H1 (cell line): ENCODE measurements at regions not wholly inside any gene's neighbourhood (a gene's known extent, or its start where the extent isn't known, plus 50 kb on each side); places are given as distances from the start of the nearest gene placed in this dataset.

Source experiments
- POLR2A ChIP-seq, 2 experiments: IDR thresholded peaks; 1 replicate in 1 of 2; 2 replicates in 1 of 2; pipeline ENCODE4 v1.6.1; 2011; ENCODE audit warnings: low read depth in 2 of 2, low read length in 2 of 2, mild to moderate bottlenecking in 2 of 2; ENCODE audit errors: control extremely low read depth in 1 of 2
- TF ChIP-seq, protein P1 (sequence below), 3 experiments: IDR thresholded peaks; 1 replicate in 2 of 3; 2 replicates in 1 of 3; pipeline versions ENCODE4 v1.5.1 to v1.6.1; 2011; ENCODE audit warnings: low read length in 3 of 3, mild to moderate bottlenecking in 3 of 3, inconsistent platforms in 2 of 3, low read depth in 1 of 3, moderate library complexity in 1 of 3; ENCODE audit not compliant: insufficient read depth in 1 of 3; ENCODE audit errors: control extremely low read depth in 1 of 3

- TF ChIP-seq, protein P1, sequence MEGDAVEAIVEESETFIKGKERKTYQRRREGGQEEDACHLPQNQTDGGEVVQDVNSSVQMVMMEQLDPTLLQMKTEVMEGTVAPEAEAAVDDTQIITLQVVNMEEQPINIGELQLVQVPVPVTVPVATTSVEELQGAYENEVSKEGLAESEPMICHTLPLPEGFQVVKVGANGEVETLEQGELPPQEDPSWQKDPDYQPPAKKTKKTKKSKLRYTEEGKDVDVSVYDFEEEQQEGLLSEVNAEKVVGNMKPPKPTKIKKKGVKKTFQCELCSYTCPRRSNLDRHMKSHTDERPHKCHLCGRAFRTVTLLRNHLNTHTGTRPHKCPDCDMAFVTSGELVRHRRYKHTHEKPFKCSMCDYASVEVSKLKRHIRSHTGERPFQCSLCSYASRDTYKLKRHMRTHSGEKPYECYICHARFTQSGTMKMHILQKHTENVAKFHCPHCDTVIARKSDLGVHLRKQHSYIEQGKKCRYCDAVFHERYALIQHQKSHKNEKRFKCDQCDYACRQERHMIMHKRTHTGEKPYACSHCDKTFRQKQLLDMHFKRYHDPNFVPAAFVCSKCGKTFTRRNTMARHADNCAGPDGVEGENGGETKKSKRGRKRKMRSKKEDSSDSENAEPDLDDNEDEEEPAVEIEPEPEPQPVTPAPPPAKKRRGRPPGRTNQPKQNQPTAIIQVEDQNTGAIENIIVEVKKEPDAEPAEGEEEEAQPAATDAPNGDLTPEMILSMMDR (IDR thresholded peaks at IDR 0.05; ENCODE audit: control extremely low read depth in 1 of 3, insufficient read depth in 1 of 3, low read depth in 1 of 3, low read length in 3 of 3): no peak
- TF ChIP-seq POLR2A (IDR thresholded peaks at IDR 0.05; ENCODE audit: control extremely low read depth in 1 of 2, low read depth in 2 of 2, low read length in 2 of 2): no peak
Measured at GRCh38 chr6:102154176-102154575, 760.7 kb downstream of the GRIK2 start.
